ENCODE measurements at regions not wholly inside any gene's neighbourhood (a gene's known extent, or its start where the extent isn't known, plus 50 kb on each side); places are given as distances from the start of the nearest gene placed in this dataset.
"Not testable (repeated sequence)": the region's sequence is repeated elsewhere in the genome, so short reads cannot be mapped to it uniquely, and the experiment has no call there.

DNA sequence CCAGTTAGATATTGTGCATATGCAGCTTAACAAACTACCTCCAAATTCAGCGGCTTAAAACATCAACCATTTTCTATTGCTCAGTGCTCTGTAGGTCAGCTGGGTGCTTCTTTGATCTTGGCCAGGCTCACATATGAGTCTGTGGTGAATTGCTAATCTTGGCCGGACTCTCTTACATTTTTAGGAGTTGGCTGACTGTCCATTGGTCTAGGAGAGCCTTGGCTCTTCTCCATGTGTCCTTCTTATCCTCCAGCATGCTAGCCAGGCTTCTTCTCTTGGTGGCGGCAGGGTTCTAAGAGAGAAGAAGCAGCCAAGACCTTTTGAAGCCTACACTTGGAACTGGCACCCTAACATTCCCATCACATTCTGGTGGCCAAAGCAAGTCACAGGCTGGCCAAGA is 174.3 kb upstream of the PWP1 start:
- no peak for DNase-seq

DNA sequence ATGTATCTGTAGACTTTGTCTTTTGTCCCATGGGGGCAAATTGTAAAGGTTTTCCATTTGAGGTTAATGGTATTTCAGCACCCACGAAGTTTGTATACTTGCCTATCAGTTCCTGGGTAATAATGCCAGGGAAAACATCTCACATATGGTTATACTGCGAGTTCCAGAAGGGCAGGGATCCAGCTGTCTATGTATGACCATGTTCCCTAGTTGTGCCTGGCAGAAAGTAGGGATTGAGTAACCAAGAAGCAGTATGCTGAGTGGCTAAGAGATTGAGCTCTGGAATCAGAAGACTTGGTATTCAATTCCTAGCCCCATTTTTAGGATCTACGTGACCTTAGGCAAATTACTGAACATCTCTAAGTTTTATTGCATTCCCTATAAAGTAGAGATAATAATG is 173.2 kb upstream of the PWP1 start:
- no peak for DNase-seq

DNA sequence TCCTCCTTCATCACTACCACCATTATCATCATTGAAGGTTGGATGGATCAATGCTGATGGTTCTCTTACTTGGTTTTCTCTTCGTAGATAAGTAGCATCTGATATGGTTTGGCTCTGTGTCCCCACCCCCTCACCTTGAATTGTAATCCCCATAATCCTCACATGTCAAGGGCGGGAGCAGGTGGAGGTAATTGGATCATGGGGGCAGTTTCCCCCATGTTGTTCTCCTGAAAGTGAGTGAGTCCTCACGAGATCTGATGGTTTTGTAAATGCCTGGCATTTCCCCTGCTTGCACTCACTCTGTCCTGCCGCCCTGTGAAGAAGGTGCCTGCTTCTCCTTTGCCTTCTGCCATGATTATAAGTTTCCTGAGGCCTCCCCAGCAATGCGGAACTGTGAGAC is 172.4 kb upstream of the PWP1 start:
- no peak for DNase-seq

DNA sequence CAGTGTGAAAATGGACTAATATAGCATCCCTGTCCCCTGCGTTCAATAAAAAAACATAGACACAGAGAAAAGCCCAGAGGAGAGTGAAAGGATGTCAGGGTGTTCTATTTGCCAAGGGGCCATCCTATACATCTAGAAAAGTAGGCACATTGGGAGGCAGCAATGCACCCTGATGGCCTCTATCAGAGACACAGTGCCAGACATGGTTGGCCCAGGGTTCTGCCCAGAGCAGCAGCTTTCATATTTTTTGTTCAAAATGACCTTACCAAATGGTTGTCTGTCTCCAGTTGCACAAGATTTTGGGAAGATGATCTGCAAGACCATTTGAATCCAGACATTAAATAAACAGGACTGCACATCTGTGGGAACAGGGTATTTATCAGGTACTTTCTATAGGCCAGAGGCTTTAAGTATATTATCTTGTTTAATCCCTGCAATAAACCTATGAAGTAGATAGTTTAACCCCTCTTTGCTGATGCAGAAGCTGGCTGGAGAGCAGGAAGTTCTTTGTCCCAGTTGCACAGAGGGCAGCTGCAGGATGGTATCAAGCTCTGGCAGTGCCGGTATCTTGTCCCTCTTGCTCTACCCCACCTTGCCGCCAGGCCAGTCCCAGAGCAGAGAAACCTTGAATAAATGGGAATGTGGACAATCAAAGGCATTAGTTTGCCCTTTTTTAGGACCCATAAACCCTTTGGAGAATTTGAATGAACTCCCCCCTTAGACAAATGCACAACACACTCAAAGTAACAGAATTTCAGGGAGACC is 171.8 kb upstream of the PWP1 start:
- DNase-seq, result no peak

DNA sequence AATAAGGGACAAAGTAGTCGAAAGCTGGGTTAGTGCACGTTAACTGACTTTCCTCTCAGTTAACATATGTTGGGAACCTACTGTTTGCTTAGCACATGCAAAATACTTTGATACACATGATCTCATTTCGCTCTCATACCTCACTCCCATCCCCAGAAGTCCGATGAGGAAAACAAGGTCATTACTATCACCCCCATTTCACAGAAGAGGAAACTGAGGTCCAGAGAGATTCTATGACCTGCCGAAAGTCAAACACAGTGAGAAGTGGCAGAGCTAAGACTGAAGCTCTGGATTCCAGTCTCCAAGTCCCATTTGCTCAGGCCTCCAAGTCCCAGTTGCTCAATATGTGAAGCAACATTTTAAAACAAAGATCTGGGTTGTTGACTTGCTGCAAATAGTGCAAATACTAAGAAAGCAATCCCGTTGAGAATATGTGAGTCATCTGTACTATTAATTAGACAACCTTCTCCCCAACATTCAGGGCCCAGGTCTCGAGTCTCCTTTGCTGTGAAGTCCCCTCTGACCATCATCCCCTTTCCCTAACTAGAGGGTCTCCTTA is 170.6 kb upstream of the PWP1 start:
- DNase-seq, result no peak

DNA sequence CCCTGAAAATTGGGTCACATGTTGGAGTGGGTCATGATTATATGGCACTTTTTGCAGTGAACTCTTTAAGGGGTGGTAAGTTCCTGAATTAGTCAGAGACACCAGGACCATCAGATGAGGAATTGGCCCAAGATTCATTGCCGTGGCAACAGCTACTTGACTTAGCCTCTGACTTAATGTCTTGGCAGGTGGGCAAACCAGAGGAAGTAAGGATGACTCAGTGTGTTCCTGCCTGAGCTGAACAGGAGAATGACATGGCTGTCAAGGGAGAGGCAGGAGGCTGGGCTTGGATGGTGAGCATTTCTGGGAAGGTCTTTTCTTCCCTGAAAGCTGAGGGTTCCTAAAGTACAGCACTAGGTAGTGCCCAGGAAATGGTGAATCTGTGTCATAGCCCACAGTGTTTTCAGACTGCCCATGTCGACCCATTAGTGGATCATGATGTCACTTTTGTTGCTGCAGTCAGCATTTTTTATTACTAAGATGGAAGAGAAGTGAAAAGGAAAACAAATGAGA is 170.1 kb upstream of the PWP1 start:
- DNase-seq, result peak; percentile 98

DNA sequence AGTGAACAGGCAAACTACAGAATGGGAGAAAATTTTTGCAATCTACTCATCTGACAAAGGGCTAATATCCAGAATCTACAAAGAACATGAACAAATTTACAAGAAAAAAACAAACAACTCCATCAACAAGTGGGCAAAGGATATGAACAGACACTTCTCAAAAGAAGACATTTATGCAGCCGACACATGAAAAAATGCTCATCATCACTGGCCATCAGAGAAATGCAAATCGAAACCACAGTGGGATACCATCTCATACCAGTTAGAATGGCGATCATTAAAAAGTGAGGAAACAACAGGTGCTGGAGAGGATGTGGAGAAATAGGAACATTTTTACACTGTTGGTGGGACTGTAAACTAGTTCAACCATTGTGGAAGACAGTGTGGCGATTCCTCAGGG is 167.8 kb upstream of the PWP1 start:
- DNase-seq, result not testable (repeated sequence)

DNA sequence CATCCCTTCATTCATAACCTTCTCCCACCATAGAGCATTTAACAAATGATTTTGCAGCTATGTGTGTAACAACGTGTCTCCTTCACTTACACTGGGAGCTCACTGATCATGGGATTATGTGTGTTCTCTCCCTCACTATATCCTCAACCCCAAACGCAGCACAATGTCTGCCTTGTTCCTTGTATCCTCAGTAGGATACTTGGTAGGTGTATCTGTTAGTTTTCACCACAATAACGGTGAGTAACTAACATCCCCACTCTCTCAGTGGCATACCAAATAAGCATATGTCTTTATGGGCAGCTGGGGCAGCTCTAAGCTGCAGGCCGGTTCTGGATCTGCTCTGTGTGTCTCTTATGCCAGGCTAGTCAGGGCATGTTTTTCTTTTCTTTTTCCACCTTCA is 166.7 kb upstream of the PWP1 start:
- DNase-seq, result no peak

DNA sequence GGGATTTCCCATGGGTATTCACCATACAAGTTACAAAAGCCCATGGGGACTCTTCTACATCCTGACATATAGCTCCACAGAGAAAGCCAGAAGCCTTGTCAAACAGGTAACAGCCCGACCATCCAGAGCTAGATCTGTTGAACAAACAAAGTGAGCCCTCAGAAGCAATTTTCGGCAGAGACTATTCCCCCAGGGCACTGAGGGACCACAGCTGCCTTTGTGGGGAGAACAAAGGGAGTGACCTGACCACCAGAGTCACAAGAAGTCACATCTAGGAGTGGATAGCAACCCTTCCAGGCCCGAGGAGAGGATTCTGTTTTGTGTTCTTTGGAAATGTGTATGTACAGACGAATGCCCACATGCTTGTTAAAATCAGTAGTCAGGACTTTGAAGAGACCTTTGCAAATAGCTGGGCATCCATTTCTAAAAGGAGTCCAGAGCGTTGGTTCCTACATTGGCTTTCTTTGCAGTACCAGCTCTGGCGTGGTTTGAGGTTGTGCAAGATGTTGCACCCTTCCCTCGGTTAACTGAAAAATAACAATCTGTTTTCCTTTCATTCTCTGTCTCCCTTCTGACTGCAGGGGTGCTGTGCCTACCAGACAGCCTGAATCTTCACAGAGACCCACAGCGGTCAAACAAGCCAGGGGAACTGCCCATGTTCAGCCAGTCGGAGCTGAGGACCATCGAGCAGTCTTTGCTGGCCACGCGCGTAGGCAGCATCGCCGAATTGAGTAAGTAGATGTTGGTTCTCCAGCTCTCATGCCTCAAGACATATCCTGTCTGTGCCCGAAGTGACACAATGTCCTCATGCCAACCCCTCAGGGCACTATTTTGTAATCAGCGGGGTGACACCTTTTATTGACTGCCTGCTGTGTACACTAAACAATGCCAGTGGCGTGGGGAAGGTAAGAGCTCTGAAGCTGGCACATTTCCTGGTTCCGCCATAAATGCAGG is 165.4 kb upstream of the PWP1 start:
- no peak for DNase-seq

DNA sequence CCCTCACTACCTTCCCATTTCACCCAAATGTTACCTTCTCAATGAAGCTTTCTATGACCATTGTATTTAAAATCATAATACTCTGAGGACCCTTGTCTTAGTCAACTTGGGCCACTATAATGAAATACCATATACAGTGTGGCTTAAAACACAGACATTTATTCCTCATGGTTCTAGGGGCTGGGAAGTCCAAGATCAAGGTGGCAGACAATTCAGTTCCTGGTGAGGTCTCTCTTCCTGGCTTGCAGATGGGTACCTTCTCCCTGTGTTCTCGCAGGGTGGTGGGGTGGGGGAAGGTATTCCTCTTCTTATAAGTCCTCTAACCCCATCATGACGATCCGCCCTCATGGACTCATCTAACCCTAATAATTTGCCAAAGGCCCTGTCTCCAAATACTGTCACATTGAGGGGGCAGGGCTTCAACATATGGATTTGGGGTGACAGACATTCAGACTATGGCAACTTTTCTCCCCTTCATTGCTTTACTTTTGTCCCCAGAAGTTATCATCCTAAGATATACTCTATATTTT is 163.7 kb upstream of the PWP1 start:
- no peak for DNase-seq

DNA sequence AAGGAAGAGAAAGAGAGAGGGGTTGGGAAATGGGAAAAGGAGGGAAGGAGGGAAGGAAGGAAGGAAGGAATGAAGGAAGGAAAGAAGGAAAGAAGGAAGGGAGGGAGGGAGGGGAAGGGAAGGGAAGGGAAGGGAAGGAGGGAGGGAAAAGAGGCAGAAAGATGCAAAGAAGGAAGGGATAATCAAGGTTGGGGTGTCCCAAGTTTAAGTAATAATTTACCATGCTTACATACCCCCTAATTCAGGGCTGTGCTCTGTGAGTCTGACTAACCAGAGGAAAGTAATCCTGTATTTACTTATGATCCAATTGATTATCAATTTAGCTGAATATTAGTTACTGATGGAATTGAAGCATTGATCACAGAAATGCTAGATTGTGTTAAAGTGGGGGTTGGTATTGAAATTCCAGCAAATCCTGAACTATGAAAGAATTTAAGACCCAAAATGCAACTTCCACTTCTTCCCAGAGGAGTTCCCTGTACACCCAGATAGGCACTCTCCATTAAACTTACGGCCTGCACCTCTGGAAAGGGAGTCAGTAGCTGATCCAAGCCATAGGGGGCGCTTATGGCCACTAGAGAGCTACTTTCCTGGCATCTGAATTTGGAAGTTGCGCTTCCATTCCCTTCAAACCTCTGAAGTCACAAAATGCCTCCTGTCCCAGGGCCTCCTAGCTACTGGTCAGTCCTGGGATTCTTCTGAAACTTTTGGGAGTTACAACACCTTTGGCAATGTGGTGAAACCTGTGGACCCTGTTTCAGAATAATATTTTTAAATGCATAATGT is 162.7 kb upstream of the PWP1 start:
- no peak for DNase-seq

DNA sequence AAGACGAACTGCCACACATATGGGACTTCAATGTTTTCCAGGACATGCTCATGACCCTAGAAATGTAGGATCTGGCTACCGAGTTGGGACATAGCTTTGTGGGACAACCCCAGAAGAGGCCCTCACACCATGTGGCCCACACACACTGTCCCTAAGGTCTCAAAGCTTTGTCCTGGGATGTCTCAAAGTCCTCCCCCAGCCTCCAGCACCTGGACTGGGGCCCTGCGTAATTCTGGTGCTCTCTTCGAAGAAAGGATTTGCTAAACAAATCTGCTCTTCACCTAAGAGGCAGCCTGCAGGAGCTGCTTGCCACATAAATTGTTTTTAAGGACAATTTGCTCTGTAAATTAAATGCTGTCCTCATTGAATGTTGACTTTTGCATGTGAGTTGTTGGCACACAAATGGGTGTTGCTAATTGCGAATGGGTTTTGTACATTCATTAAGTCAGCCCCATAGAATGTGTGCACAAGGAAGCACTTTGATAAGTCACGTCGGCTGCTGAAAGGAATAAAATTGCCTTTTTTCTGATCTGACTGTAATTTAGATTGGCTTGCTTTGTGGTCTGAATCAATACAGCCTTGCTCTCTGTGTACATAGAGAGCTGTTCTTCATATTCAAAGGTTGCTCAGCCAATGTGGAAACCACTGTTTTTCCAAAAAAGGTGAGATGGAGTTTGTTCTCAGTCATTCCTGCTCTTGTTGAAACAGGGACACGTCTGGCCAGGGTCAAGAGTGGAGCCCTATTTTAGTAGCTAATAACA is 161.6 kb upstream of the PWP1 start:
- DNase-seq, result no peak

DNA sequence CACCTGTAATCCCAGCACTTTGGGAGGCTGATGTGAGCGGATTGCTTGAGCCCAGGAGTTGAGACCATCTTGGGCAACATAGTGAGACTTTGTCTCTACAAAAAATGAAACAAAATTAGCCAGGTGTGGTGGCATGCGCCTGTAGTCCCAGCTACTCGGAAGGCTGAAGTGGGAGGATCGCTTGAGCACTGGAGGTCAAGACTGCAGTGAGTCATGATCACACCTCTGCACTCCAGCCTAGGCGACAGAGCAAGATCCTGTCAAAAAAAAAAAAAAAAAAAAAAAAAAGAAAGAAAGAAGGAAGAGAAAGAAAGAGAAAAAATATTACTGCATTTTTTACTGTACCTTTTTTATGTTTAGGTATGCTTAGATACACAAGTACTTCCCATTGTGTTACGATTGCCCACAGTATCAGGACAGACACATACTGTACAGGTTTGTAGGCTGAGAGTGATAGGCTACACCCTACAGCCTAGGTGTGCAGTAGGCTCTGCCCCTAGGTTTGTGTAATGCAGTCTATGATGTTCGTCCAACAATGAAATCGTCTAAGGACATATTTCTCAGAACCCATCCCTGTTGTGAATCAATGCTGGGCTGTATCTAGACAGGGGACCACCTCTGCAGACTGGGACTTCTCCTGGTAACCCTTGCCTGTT is 160.4 kb upstream of the PWP1 start:
- DNase-seq, result no peak

DNA sequence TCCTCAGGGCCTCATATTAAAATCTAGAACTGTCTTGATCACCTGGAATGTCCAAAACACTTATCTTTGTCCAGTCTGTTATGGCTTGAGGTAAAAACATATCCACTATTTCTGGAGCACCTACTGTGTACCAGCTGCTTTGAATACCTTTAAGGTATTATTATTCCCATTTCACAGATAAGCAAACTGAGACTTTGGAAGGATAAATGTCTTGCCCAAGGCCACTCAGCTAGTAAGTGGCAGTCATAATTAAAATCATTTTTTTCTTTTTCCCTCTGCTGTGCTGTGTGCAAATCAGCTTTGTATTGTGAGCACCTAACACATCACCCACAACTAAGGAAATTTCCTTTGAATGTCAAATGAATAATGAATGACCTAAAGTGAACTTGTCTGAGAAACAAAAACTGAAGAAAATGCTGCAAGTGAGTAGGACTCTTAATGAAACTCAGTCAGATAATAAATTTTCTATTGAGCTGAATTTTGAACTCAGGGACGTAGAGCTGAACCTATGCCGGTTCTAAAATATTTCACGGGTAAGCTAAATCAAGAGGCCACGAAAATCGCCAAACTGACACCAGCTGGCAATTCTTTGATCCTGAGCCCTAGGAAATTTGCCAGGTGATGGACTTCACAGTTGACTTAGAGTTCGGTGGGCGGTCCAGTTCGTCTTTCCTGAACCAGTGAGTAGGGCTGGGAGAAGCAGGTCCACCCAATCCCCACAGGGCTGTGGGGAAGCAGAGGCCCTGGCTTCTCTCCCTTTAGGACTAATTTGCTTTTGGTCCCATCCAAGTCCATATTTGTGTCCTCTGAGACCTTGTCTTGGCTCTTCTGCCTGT is 159.7 kb upstream of the PWP1 start:
- DNase-seq, result no peak

DNA sequence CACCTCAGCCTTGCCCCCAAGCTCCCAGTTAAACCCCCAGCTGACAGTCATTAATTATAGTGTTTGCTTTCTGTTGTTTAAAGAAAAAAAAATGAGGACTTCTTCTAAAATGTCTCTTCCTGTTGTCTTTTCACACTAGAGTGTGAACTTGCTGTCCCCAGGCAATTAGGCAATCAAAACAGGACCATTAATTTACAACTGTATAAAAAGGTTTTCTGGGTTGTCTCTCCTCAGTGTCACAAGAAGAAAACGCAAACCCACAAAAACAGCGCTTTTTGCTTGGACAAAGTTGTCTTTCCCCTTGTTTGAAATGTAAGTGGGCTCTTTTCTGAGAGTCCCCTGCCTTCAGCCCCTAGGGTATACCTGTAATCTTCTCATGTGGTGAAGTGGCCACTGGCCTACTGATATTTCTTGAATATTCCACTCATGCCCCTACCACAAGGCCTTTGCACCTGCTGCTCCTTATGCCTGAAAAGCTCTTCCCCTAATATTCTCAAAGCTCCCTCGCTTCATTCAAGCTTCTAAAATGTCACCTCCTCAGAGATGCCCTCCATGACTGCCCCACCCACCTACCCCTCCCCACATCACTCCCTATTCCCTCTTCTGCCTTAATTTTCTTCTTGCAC is 158.9 kb upstream of the PWP1 start:
- no peak for DNase-seq

DNA sequence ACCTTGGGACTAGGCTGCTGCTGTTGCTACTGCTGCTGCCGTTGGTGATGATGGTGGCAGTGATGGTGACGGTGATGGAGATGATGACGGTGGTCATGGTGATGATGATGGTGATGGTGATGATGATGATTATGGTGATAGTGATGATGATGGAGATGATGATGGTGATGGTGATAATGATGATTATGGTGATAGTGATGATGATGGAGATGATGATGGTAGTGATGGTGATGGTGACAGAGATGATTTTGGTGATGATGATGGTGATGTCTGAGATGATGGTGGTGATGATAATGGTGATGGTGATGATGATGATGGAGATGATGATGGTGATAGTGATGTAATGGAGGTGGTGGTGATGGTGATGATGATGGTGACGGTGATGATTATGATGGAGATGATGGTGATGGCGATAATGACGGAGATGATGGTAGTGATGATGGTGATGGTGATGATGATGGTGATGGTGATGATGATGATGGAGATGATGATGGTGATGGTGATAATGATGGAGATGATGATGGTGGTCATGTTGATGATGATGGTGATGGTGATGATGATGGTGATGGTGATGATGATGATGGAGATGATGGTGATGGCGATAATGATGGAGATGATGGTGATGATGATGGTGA is 156.8 kb upstream of the PWP1 start:
- no peak for DNase-seq

DNA sequence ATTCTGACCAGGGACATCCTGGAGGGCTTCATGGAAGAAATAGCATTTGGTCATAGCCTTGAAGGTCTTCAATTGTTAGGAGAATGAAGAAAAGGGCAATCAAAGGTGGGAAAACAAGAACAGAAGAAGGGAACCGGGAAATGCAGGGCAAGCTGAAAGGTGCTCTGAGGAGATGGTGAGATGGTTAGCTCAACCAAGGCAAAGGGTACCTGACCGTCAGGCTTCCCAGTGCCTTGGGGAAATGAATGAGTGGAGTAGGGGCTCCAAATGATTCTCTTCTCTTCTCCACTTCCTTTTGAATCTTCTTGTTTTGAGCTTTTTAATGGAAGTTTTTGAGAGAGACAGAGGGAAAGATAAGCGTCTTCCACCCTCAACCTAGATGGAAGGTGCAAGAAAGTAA is 155.6 kb upstream of the PWP1 start:
- no peak for DNase-seq

DNA sequence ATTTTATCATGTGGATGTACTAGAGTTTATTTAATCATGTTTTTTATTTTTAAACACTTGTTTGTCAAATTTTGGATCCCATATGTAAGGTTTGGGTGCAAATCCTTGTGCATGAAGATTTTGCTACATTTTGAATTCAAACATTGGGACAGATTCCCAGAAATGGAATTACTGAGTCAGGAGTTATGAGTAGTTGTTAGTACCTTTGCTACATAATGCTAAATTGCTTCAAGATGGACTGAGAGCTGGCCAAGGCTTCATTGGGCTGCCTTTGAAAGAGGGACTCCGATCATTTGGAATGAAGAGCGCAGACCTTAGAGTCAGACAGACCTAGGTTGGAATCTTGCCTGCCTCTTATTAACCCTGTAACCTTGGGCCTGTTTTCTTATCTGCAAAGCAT is 154.9 kb upstream of the PWP1 start:
- DNase-seq, result no peak

DNA sequence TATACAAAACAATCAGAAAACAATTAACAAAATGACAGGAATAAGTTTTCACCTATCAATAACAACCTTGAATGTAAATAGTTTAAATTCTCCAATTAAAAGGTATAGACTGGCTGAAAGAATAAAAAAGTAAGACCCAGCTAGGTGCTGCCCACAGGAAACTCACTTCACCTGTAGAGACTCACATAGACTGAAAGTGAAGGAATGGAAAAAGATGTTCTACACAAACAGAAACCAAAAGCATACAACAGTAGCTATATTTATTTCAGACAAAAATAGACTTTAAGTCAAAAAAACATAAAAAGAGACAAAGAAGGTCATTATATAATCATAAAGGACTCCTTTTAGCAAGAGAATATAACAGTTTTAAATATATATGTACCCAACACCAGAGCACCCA is 152.4 kb upstream of the PWP1 start:
- DNase-seq, result no peak
